GM18907 (cell line): ENCODE measurements at regions not wholly inside any gene's neighbourhood (a gene's known extent, or its start where the extent isn't known, plus 50 kb on each side); places are given as distances from the start of the nearest gene placed in this dataset.
"Not testable (repeated sequence)": the region's sequence is repeated elsewhere in the genome, so short reads cannot be mapped to it uniquely, and the experiment has no call there.

Source experiments
- ATAC-seq: cut with Tn5 transposase; IDR thresholded peaks from one replicate; pipeline ENCODE4 v1.9.1; 2021; ENCODE audit warnings: mild to moderate bottlenecking, moderate library complexity; ENCODE audit not compliant: unreplicated experiment

- no peak for ATAC-seq
These were observed 238.5 kb upstream of the ZNF521 start for GRCh38 chr18:25590456-25590855.

- ATAC-seq: no peak
These were observed 235.6 kb upstream of the ZNF521 start for GRCh38 chr18:25587545-25587944.

DNA sequence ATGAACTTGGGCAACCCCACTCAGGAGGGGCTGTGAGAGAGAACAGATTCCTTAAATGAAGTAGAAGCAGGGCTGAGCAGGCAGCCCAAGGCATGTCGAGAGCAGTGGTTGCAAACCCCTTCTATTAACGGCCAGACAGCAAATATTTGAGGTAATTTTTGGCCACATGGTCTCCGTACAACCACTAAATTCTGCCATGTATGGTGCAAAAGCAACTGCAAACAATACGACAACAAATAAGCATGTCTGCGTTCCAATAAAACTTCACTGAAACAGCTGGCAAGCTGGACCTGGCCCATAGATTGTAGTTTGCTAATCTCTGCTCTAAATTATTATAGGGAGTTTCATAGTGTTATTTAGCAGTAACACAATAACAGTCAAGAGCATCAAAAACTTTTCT, 217.0 kb upstream of the ZNF521 start:
- ATAC-seq: no peak

DNA sequence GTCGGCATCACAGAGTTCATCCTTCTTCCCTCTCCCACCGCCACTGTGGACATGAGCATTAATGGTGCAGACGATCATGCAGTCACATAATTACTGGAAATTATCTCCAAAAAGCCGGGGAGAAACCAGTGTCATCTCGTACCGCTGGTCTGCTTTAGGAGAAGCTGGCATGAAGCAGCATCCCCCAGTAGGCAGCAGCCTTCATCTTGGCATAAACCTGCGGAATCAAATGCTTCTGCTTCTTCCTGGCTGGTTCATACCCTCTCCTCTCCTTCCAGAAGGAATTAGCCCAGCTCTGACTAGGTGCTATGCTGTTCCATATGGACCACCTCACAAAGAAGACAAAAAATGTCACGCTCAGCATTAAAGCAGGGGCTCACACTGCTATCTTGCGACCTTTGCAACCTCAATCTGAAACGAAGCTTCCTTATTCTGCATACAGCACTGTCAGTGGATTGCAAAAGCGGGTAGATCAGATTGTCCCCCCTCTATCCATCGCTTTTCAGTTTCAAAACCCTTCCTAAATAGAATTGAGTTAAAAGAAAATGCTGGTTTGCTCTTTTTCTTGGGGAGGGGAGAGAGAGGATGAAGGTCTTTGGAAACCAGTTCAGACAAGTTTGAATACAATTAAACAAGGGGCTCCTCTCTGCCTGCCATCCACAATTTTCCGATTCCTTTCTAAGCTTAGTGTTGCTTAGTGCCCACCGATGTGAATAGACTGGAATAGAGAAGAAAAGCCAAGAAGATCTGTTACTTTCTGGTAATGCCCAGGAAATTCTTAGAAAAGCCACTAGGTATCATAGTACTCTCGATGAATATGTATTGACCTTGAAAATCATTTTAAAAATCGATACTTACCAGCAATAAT, 212.1 kb upstream of the ZNF521 start:
- no peak for ATAC-seq

DNA sequence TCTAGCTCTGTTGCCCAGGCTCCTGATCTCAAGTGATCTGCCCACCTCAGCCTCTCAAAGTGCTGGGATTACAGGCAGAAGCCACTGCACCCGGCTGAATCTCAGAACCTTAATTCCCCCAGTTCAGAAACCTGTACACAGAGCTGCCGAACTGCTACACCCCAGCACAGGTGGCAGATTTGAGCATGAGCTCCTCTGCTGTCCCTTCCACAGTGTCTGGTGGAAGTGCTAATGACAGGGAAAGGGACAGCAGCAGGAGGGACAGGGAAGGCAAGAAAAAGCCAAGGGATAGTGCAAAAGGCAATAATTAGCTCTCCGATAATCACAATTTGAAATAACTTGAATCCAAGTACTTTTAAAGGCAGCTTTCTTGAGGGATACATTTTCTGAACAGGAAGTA, 211.4 kb upstream of the ZNF521 start:
- ATAC-seq: no peak

DNA sequence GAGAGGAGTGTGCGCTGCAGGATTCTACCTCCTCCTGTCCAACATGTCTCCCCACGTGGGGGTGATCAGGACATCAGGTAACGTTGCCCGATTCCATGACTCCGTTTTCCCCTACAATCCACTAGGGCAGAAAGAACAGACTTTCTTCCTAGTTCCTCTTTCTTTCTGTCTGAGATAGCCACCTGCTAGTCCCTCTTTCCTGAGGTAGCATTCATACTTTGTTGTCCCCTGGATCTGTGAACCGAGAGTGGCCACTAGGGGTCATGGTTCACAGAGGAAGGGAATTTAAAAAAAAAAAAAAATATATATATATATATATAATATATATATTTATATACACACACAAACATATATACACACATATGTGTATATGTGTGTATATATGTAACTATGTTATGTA, 210.0 kb upstream of the ZNF521 start:
- ATAC-seq: no peak

GRCh38 chr18:25560369-25560768, 208.4 kb upstream of the ZNF521 start:
- ATAC-seq: no peak

DNA sequence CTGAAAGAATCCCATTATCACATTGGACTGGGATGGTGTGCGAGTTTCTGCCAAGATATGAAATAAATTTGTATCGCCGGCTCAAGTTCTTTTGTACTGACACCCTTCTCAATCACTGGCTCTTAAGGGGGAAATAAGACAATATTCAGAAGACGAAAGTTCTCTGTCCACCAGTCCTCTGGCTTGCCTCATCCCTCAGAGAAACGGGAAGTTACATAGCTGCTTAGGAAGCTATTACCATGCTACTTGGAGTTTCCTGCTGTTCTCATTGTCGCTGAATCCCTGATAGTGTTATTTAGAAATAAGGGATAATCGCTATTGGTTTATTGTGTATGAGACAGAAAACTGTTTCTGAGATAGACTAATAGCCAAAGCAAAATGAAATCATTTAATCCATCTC, 205.0 kb upstream of the ZNF521 start:
- ATAC-seq: no peak

DNA sequence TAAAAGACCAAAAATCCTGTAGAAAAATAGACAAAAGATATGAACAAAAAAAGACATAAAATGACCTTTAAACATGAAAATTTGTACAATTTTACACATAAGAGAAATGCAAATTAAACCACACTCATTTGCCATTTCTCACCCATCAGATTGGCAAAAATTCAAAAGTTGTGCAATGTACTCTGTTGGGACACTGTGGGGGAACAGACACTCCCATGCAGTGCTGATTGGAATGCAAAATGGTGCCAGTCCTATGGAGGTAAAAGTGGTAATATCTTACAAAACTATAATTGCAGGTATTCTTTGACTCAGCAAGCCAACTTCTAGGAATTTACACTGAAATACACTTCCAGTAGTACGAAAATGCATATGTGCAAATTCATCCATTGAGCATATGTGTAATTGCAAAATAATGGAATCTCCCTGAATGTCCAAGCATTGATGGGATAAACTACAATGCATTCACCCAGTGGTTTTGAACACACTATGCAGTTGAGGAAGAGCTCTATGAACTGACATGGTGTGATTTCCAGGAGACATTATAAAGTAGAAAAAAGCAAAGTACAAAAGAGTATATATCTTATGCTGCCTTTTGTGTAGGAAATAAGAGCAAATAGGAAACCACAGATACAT, 201.8 kb upstream of the ZNF521 start:
- ATAC-seq: no peak

- ATAC-seq: no peak
These were observed 192.8 kb upstream of the ZNF521 start for GRCh38 chr18:25544546-25545287.

- ATAC-seq: no peak
These were observed 186.4 kb upstream of the ZNF521 start for GRCh38 chr18:25538175-25538922.

GRCh38 chr18:25535495-25535894, 183.5 kb upstream of the ZNF521 start:
- ATAC-seq: peak; percentile 56

DNA sequence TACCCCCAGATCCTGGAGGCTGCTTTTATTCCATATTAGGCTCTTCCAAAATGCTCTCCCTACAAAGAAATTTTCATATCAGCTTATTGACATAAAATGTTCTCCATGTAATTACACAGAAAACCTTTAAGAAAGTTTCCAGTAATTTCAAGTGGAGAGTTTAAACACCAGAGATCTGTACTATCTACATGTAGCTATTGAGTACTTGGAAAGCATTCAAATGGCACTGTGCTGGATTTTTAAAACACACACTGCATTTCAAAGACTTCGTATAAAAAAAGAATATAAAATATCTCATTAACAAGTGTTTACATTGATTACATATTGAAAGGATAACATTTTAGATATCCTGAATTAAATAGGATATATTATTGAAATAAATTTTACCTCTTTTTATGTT, 182.4 kb upstream of the ZNF521 start:
- ATAC-seq: no peak

GRCh38 chr18:25533218-25533617, 181.3 kb upstream of the ZNF521 start:
- ATAC-seq: no peak

GRCh38 chr18:25531207-25531606, 179.2 kb upstream of the ZNF521 start:
- ATAC-seq: no peak

GRCh38 chr18:25525789-25526188, 173.8 kb upstream of the ZNF521 start:
- not testable (repeated sequence) for ATAC-seq

DNA sequence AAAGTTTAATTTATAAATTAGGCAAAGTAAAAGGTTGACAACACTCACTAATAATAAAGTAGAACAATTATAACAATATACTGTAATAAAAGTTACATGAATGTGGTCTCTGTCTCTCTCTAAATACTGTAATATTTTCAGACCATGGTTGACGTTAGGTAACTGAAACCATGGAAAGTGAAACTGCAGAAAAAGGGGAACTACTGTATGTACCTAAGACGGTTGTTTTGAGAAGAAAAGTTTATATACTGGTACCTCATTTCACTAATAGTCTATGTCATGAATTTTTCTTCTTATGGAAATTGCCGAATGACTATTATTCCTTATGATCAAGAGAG, 166.7 kb upstream of the ZNF521 start:
- ATAC-seq: peak; percentile 98

GRCh38 chr18:25517881-25518715, 166.1 kb upstream of the ZNF521 start:
- ATAC-seq: peak; percentile 47

- no peak for ATAC-seq
These were observed 165.0 kb upstream of the ZNF521 start for GRCh38 chr18:25516747-25517498.

- ATAC-seq: no peak
These were observed 164.2 kb upstream of the ZNF521 start for GRCh38 chr18:25516121-25516520.
